ENCODE measurements at regions not wholly inside any gene's neighbourhood (a gene's known extent, or its start where the extent isn't known, plus 50 kb on each side); places are given as distances from the start of the nearest gene placed in this dataset.
A peak's percentile ranks its signal among the peaks of the same experiment; 100 is the strongest.

- ATAC-seq, result no peak
- intact Hi-C loops (cut with micrococcal nuclease), result no loop called here
- no peak for DNase-seq
These were observed 168.6 kb downstream of the SUCLA2 start for GRCh38 chr13:47832458-47832972.

- ATAC-seq, result no peak
- intact Hi-C loops (cut with micrococcal nuclease), result no loop called here
- no peak for DNase-seq
These were observed 169.8 kb downstream of the SUCLA2 start for GRCh38 chr13:47831265-47831664.

- DNase-seq (no peak), ATAC-seq (no peak)
- intact Hi-C loops (cut with micrococcal nuclease), result no loop called here
These were observed 171.4 kb downstream of the SUCLA2 start for GRCh38 chr13:47829690-47830089.

GRCh38 chr13:47826471-47826870, 174.6 kb downstream of the SUCLA2 start:
- ATAC-seq (no peak), DNase-seq (no peak)
- intact Hi-C loops (cut with micrococcal nuclease), result no loop called here

GRCh38 chr13:47822036-47822435, 179.0 kb downstream of the SUCLA2 start:
- ATAC-seq (no peak), DNase-seq (no peak)
- intact Hi-C loops (cut with micrococcal nuclease), result no loop called here

- ATAC-seq (no peak), DNase-seq (no peak)
- intact Hi-C loops (cut with micrococcal nuclease), result no loop called here
These were observed 184.2 kb downstream of the SUCLA2 start for GRCh38 chr13:47816831-47817230.

GRCh38 chr13:47813718-47814117, 187.4 kb downstream of the SUCLA2 start:
- ATAC-seq (no peak), DNase-seq (no peak)
- intact Hi-C loops (cut with micrococcal nuclease), result no loop called here

GRCh38 chr13:47809411-47809810, 191.7 kb downstream of the SUCLA2 start:
- ATAC-seq (no peak), DNase-seq (no peak)
- intact Hi-C loops (cut with micrococcal nuclease), result no loop called here

- ATAC-seq (no peak), DNase-seq (no peak)
- intact Hi-C loops (cut with micrococcal nuclease), result no loop called here
These were observed 197.9 kb downstream of the SUCLA2 start for GRCh38 chr13:47803131-47803530.

- DNase-seq, result no peak
These were observed 199.5 kb downstream of the SUCLA2 start for GRCh38 chr13:47801555-47801954.

GRCh38 chr13:47800593-47800992, 200.5 kb downstream of the SUCLA2 start:
- ATAC-seq, result no peak
- intact Hi-C loops (cut with micrococcal nuclease), result no loop called here
- no peak for DNase-seq

More at GRCh38 chr13:47801555-47801954, 199.5 kb downstream of the SUCLA2 start:
- ATAC-seq, result no peak
- intact Hi-C loops (cut with micrococcal nuclease), result no loop called here

- ATAC-seq (no peak), DNase-seq (no peak)
- intact Hi-C loops (cut with micrococcal nuclease), result no loop called here
These were observed 202.2 kb downstream of the SUCLA2 start for GRCh38 chr13:47798906-47799305.

- no peak for ATAC-seq
- DNase-seq, result peak; percentile 20
- intact Hi-C loops (cut with micrococcal nuclease), result no loop called here
These were observed 202.9 kb downstream of the SUCLA2 start for GRCh38 chr13:47798194-47798593.

GRCh38 chr13:47796816-47797215, 204.3 kb downstream of the SUCLA2 start:
- intact Hi-C loops (cut with micrococcal nuclease), result no loop called here
- DNase-seq (peak; percentile 34), ATAC-seq (peak; percentile 86)

- DNase-seq (no peak), ATAC-seq (no peak)
- intact Hi-C loops (cut with micrococcal nuclease), result no loop called here
These were observed 206.1 kb downstream of the SUCLA2 start for GRCh38 chr13:47794963-47795362.

GRCh38 chr13:47790755-47791154, 210.3 kb downstream of the SUCLA2 start:
- DNase-seq, result no peak
- intact Hi-C loops (cut with micrococcal nuclease), result no loop called here
- ATAC-seq, result no peak

- DNase-seq, result no peak
- intact Hi-C loops (cut with micrococcal nuclease), result no loop called here
- ATAC-seq, result no peak
These were observed 212.2 kb downstream of the SUCLA2 start for GRCh38 chr13:47788844-47789243.

- no peak for ATAC-seq
- intact Hi-C loops (cut with micrococcal nuclease), result loop anchor here (5.0 kb wide), 1 partner anchor 942 kb away; no protein-coding TSS in a partner anchor
- DNase-seq, result no peak
These were observed 226.4 kb downstream of the SUCLA2 start for GRCh38 chr13:47774671-47774994.

GRCh38 chr13:47764817-47765216, 236.3 kb downstream of the SUCLA2 start:
- no peak for DNase-seq
- intact Hi-C loops (cut with micrococcal nuclease), result no loop called here
- no peak for ATAC-seq

GRCh38 chr13:47757466-47758080, 243.5 kb downstream of the SUCLA2 start:
- ATAC-seq, result no peak
- no peak for DNase-seq
- intact Hi-C loops (cut with micrococcal nuclease), result no loop called here

- ATAC-seq (no peak), DNase-seq (no peak)
- intact Hi-C loops (cut with micrococcal nuclease), result no loop called here
These were observed 253.2 kb downstream of the SUCLA2 start for GRCh38 chr13:47747901-47748300.

- intact Hi-C loops (cut with micrococcal nuclease), result no loop called here
- ATAC-seq, result no peak
- no peak for DNase-seq
These were observed 274.7 kb downstream of the SUCLA2 start for GRCh38 chr13:47726394-47726793.

Data from left ventricle myocardium superior (tissue), 1 donor.